HG02884 (cell line): ENCODE measurements at regions not wholly inside any gene's neighbourhood (a gene's known extent, or its start where the extent isn't known, plus 50 kb on each side); places are given as distances from the start of the nearest gene placed in this dataset.
"Not testable (repeated sequence)": the region's sequence is repeated elsewhere in the genome, so short reads cannot be mapped to it uniquely, and the experiment has no call there.

Experiments
- ATAC-seq: cut with Tn5 transposase; IDR thresholded peaks from one replicate; pipeline ENCODE4 v1.9.1; 2021; ENCODE audit warnings: mild to moderate bottlenecking, moderate library complexity; ENCODE audit not compliant: unreplicated experiment

DNA sequence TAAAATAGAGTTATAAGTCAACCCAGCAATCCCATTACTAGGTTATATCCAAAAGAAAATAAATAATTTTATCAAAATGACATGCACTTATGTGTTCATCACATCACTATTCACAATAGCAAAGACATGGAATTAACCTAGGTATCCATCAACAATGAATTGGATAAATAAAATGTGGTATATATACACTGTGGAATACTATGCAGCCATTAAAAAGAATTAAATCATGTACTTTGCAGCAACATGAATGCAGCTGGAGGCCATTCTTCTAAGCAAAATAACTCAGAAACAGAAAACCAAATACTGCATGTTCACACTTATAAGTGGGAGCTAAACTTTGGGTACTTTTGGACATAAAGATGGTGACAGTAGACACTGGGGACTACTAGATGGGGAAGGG, 626.0 kb downstream of the ADCYAP1 start:
- no peak for ATAC-seq

DNA sequence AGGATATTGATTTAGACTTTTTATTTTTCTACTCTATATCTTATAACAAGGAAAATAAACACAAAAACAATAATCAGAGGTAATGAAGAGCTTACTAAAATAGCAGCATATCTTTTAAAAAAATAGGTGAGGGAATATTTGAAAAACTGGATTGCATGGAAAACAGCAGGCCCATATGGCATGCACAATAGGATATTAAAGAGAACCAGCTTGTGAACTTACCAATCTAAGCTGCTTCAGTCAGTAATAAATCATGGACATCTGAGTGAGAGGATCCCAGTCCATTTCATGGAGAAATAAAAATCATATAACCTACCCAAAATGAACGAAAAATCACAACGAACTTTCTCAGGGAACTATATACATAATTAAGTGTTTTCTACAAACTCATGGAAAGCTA, 634.6 kb downstream of the ADCYAP1 start:
- no peak for ATAC-seq

DNA sequence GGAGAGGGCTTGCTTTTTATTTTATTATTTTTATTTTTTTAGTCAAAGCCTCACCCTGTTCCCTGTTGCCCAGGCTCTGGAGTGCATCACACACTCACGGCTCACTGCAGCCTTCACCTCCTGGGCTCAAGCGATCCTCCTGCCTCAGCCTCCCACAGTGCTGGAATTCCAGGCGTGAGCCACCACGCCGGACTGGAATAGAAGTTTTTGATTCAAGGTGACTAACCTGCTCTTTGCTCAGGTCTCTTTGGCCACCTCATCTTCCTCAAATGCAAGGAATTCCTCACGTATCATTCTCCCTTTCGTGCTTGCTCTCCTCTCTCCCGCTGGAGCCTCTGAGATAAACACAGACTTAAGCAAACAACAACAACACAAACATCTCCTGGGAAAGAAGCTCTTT, 636.8 kb downstream of the ADCYAP1 start:
- ATAC-seq, result no peak

DNA sequence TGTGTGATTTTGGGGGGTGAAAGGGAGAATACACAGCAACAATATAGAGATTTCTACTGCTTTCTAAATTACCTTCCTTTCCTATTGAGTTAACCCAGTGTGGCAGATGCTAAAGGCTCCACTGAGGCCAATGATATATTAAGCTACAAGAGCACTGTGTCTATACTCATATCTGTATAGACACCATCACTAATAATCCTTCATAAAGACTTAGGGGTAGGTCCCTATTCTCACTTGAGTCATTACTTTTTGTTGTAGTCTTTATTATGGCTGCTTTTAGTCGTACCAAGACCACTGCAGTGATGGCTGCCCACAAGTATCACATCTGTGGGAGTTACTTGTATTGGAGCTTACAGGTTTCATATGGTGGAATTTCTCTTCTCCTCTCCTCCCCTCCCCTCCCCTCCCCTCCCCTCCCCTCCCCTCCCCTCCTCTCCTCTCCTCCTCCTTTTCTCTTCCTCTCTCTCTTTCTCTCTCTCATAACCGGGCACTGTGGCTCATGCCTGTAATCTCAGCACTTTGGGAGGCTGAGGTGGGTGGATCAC, 637.6 kb downstream of the ADCYAP1 start:
- no peak for ATAC-seq

DNA sequence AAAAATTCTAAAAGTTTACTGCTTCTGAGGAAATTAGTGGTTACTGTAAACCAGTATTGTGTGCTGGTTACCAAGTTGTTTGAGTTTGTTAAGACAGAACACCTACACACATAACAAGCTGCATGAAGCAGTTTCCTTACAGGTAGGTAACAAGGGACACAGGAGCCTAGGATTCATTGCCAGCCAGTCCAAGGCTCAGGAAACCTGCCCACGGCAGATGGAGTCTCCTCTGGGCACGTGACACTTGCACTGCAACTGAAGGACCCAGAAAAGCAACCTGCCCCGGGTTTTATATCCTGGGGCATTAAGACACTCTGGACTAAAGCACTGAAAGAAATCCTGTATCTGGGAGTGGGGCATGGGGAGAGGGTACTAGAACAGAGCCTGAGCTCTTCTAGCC, 639.3 kb downstream of the ADCYAP1 start:
- no peak for ATAC-seq

DNA sequence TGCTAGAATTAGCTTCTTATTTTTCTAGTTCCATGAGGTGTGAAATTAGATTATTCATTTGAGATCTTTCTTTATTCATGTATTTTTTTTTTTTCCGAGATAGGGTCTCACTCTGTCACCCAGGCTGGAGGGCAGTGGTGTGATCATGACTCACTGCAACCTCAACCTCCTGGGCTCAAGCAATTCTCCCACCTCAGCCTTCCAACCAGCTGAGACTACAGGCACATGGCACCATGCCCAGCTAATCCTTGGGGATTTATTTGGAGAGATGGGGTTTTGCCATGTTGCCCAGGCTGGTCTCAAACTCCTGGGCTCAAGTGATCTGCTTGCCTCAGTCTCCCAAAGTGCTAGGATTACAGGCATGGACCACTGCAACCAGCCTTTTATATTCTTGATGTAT, 653.0 kb downstream of the ADCYAP1 start:
- not testable (repeated sequence) for ATAC-seq

DNA sequence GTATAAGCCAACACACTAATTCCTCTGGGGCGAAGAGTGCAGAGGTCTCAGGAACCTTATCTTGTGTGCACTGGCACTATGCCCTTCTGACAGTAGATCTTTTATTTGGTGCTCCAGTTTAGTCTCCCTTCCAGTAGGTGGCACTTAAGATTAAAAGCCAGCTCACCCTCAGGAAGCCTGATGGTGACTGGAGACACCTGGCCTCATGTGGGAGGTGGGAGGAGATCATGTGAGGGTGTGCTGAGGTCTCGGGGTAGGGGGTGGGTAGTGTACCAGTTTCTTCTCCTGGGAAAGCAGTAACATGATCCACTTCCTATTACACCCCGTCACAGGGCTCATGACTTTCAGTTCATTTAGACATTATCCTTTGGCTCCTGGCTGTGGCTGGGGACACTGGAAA, 654.9 kb downstream of the ADCYAP1 start:
- ATAC-seq, result no peak

DNA sequence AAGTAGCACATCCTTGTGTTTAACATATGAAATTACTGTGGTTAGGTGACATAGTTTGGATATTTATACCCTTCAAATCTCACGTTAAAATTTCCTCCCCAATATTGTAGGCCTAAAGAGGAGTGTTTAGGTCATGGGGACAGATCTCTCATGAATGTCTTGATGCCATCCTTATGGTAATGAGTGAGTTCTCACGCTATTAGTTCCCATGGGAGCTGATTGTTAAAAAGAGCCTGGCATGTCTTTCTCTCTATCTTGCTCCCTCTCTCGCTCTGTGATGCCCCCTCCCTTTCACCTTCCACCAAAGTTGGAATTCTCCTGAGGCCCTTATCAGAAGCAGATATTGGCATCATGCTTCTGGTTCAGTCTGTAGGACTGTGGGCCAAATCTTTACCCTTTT, 660.1 kb downstream of the ADCYAP1 start:
- no peak for ATAC-seq

DNA sequence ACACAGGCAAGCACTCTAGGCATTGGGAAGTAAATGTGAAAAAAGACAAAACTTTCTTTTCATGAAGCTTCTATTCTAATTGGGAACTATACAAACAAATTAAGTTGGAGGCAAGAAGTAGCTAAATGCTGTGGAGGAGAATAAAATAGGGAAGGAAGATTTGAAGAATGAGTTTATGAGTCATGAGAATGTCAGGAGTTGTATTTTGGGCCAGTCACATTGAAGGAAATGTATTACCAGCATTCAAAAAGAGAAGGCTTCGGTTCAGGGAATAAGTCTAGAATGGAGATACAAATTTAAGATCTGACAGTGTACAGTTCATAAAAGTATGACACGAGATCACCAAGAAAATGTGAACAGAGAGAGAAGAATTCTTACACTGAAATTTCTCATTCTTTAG, 666.5 kb downstream of the ADCYAP1 start:
- ATAC-seq, result no peak

DNA sequence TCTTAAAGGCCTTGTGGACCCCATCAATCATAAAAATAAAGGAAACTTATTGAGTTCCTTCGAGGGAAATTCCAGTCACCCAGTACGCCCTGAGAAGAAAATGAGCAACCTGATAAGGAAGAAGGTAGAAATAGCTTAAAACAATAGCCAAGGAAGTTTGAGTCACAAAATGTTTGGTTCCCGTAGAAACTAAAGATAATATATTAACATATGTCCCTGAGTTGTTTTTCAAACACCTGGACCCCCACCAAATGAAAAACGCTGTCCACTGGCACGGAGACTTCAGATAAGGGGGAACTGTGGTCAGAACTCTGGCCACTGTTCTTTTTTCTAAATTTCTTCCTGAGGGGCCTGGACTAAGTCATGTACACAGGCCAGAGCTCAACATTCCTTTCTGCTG, 669.1 kb downstream of the ADCYAP1 start:
- ATAC-seq, result no peak

DNA sequence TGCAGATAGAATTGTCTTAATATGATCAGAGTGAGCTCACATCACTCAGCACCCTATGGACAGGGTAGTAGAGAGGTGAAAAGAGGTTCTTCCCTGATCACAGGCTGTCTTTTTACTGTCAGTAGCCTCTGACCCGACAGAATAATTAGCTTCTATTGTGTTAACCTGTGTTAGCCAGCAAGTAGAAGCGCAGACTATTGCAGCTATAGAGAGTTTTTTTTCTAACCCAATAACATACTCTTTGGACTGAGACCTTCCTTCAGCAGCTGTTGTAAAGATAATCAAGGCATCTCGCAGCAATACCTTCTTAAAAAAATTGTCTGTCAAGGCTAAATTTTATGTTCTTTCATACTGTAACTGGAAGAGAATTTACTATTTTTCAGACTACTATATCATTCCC, 670.4 kb downstream of the ADCYAP1 start:
- ATAC-seq, result no peak

DNA sequence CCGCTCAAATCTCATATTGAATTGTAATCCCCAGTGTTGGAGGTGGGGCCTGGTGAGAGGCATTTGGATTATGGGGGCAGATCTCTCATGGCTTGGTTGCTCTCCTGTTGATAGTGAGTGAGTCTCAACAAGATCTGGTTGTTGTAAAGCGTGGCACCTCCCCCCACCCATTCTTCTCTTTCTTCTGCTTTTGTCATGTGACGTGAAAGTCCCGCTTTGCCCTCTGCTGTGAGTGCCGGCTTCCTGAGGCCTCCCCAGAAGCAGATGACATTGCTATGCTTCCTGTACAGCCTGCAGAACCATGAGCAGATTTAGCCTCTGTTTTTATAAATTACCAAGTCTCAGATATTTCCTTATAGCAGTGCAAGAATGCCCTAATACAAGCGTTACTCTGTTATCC, 673.8 kb downstream of the ADCYAP1 start:
- no peak for ATAC-seq

DNA sequence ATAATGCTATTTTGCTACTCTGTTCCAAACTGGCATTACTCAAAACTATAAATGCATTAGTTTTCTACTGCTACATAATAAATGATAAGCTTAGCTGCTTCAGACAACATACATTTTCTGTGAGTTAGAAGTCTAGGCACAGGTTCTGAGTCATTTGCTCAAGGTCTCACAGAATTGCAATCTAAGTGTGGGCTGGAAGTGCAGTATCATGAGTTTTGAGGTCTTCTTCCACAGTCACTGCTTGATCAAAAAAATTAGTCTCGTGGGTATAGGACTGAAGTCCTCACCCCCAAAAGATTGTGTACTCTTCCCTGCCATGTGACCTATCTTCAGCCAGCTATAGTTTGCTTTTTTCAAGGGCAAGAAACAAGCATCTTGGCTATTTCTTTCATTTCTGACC, 676.9 kb downstream of the ADCYAP1 start:
- ATAC-seq, result no peak

DNA sequence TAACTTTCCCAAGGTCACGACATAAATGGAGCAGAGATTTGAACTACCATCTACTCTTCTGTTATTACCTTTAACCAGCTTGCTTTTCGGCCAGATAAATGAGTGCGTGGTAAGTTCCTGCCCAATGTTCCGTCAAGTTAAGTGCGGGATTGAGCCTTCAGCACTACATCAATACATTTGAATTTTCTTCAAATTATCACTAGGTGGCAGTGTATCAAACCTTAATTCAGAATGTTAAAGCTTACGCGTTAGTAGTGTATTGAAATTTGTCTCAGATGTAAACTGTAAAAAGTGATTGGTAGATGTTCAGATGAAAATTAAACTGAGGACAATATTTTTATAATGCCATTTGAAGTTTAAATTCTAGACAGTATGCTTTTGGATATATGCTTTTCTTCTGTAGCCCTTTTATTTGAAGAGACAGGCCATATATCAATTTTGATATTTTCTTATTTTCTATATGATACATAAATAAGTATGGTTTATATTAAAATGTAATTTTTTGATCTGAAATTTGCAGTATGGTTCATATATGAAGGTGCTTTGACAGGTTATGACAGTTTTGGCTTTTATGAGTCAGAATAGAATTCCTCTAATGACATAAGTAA, 681.3 kb downstream of the ADCYAP1 start:
- ATAC-seq, result no peak

DNA sequence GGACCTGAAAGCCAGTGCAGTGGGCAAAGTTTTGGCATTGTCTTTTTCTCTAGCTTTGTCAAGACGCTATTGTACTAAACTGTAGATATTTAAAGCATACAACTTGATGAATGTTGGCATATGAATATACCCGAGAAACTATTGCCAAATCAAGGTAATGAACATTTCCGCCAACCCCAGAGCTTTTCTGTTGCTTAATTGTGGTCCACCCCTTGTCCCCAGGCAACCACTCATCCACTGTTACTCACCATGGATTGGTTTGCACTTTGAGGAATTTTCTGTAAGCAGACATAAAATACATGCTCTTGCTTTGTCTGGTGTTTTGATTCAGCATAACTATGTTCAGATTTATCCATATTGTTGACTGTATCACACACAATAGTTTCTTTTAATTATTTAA, 688.4 kb downstream of the ADCYAP1 start:
- no peak for ATAC-seq

DNA sequence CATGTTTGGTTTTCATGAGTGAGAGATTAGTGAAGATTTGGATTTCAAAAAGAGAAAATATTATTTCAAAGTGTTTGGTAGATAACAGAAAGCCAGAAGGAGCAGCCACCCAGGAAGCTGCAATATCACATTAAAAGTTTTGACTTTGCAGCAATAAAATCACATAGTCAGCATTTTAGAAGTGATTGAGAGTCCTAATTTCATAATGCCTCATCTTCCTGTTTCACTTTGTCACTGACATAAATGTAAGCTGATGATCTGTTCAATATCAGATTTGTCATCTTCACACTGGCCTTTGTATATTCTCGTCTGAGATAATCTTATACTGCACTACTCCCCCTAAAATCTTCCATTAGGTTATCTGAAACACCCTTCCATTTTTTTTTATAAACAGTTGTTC, 690.5 kb downstream of the ADCYAP1 start:
- no peak for ATAC-seq

DNA sequence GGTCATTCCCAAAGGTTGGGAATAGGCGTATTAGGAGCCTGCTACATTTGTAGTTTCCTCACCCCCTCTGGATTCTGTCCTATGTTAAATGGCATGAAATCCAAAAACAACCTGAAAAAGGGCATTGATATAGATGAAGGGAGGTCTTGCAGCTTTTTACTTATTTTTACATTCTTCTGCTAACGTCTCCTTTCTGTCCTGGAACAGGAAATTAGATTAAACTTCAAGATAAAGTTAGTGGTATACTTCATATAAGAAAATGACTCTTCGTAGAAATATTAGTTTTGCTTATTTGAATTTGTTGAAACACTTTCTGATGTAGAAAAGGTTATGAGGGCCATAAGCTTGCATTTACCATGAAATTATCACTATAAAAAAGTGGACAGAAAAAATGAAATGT, 694.5 kb downstream of the ADCYAP1 start:
- ATAC-seq, result no peak

DNA sequence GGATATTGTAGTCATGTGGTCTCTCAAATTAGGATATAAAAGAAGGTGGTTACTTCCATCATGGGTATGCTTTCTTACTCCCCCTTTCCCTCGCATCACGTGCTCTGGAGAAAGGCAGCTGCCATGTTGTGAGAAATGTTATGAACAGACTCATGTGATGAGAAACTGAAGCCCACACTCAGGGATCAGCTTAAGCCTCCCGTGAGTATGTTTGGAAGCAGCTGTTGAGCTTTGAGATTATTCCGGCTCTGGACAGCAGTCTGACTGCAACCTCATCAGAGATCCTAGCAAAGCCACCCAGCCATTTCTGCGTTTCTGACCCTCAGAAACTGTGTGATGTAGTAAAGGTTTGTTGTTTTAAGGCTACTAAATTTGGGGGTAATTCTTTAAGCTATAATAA, 700.1 kb downstream of the ADCYAP1 start:
- no peak for ATAC-seq

DNA sequence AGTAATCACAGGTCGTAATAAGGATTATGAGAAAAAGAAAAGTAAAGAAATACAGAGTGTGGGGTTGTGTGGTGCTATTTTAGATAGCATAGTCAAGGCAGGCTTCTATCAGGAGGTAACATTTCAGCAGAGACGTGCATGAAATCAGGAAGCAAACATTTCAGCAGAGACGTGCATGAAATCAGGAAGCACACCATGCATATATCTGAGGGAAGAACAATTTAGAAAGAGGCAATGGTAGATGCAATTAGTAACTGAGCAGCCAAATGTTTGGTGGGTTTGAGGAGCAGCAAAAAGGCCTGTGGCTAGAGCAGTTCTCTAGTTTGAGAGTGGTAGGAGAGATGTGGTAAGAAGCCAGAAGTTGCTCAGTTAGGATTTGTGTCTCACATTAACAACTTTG, 713.7 kb downstream of the ADCYAP1 start:
- ATAC-seq, result no peak

DNA sequence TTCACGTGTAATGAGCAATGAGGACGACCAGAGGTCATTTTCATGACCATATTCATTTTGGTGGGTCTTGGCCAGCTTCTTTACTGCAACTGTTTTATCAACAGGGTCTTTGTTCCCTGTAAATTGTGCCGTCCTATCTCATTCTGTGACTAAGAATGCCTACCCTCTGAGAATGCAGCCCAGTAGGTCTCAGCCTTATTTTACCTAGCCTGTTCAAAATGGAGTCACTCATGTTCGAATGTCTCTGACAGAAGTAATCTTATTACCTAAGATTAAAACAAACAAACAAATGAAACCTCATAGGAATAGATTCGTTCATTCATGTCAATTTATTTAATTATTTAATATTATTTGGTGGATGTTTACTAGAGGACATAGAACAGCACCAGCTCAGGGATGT, 714.8 kb downstream of the ADCYAP1 start:
- no peak for ATAC-seq

DNA sequence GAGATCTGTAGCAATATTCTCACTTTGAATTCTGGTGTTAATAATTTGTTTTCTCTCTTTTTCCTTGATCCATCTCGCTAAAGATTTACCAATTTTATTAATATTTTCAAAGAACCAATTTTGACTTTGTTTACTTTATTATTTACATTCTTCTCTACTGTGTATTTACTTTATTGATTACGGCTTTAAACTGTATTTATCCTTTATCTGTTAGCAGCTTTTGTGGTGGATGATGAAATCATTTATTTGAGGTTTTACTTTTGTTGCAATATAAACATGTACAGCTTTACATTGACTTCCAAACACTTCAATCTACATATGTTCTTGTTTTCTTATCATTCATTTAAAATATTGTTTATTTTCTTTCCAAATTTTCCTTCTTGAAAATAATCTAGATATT, 719.9 kb downstream of the ADCYAP1 start:
- ATAC-seq, result no peak

DNA sequence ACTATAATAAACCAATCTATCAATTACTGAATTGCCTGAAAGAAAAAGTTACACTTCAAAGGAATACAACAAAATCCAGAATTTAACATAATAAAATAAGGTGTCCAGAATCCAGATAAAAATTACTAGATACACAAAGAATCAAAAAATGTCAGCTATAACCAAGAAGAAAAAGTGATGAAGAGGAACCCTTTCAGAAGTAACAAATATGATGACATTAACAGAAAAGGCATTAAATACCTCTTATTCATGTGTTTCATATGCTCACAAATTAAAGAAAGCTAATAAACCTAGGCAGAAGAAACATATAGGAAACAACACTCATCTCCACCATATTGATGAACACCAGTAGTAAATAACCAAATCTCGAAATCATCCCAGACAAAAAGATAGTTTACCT, 722.8 kb downstream of the ADCYAP1 start:
- no peak for ATAC-seq

DNA sequence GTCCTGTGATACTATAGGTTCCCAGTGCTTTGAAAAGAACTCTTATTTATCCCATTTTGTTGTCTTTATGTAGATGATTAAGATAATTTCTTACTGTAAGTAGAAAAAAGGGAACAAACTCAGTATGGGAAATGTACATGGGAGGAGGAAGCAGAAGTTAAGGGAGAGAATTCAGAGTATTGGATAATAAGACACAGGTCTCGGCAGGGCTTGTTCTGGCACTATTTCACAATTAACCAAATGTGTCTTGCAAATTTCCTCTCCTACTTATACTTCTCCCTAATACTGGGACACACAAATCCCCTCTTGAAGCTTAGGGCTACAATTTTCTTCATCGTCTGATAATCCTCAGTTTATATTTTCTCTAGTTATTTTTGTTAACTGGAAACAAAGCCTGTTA, 744.0 kb downstream of the ADCYAP1 start:
- no peak for ATAC-seq
